Glutamatergic neuron (in vitro differentiated cells): ENCODE measurements at regions not wholly inside any gene's neighbourhood (a gene's known extent, or its start where the extent isn't known, plus 50 kb on each side); places are given as distances from the start of the nearest gene placed in this dataset.

Experiments used
- DNase-seq: peaks from one replicate; pipeline ENCODE4 v3.0.0; 2022
- H3K27ac Mint-ChIP-seq: one replicate; pipeline ENCODE4 v1.8.0; 2020; ENCODE audit warnings: mild to moderate bottlenecking, mixed read lengths, inconsistent platforms; ENCODE audit not compliant: unreplicated experiment
- H3K27me3 Mint-ChIP-seq: one replicate; pipeline ENCODE4 v1.8.0; 2020; ENCODE audit warnings: mild to moderate bottlenecking, moderate library complexity, mixed read lengths, inconsistent platforms; ENCODE audit not compliant: unreplicated experiment
- H3K36me3 Mint-ChIP-seq: one replicate; pipeline ENCODE4 v1.8.0; 2020; ENCODE audit warnings: mild to moderate bottlenecking, mixed read lengths, inconsistent platforms; ENCODE audit not compliant: unreplicated experiment
- H3K4me1 Mint-ChIP-seq: one replicate; pipeline ENCODE4 v1.8.0; 2020; ENCODE audit warnings: mild to moderate bottlenecking, low read depth, mixed read lengths, inconsistent platforms; ENCODE audit not compliant: unreplicated experiment
- H3K4me3 Mint-ChIP-seq: one replicate; pipeline ENCODE4 v1.8.0; 2020; ENCODE audit warnings: mild to moderate bottlenecking, mixed read lengths, inconsistent platforms; ENCODE audit not compliant: unreplicated experiment
- H3K9me3 Mint-ChIP-seq: one replicate; pipeline ENCODE4 v1.8.0; 2020; ENCODE audit warnings: mild to moderate bottlenecking, moderate library complexity, mixed read lengths, inconsistent platforms; ENCODE audit not compliant: unreplicated experiment
- TF ChIP-seq, protein P1 (sequence below): fragments of 200-600 bp; sonication (generic); IDR thresholded peaks from one replicate; pipeline ENCODE4 v1.5.0; 2021; ENCODE audit not compliant: partially characterized antibody, unreplicated experiment

DNA sequence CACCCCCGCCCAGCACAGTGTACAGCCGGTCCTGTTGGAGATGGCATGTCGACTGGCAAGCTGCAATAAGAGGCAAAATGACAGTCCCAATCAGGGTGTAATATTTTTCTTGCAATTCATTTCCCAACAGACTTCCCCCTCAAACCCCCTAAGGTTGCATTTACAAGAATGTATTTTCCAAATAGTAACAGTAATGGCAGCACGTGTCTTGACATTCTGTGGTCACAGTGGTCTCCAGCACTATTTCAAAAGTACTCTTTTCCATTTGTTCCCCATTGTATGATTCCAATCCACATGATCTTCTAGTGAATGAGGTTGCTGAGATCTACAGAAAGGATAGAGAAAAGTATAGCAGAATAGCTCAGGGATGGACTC, 97.8 kb upstream of the CARMIL1 start:
- H3K27ac Mint-ChIP-seq: no peak overlapping the region
- DNase-seq: no peak
- no peak overlapping the region for H3K4me3 Mint-ChIP-seq
- TF ChIP-seq, protein P1, sequence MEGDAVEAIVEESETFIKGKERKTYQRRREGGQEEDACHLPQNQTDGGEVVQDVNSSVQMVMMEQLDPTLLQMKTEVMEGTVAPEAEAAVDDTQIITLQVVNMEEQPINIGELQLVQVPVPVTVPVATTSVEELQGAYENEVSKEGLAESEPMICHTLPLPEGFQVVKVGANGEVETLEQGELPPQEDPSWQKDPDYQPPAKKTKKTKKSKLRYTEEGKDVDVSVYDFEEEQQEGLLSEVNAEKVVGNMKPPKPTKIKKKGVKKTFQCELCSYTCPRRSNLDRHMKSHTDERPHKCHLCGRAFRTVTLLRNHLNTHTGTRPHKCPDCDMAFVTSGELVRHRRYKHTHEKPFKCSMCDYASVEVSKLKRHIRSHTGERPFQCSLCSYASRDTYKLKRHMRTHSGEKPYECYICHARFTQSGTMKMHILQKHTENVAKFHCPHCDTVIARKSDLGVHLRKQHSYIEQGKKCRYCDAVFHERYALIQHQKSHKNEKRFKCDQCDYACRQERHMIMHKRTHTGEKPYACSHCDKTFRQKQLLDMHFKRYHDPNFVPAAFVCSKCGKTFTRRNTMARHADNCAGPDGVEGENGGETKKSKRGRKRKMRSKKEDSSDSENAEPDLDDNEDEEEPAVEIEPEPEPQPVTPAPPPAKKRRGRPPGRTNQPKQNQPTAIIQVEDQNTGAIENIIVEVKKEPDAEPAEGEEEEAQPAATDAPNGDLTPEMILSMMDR: no peak
- H3K36me3 Mint-ChIP-seq: no peaks in the 10 kb centered on the region
- H3K9me3 Mint-ChIP-seq: no peaks in the 10 kb centered on the region
- H3K4me1 Mint-ChIP-seq: no peaks in the 10 kb centered on the region
- peaks cover 7% of the 10 kb centered on the region for H3K27me3 Mint-ChIP-seq

DNA sequence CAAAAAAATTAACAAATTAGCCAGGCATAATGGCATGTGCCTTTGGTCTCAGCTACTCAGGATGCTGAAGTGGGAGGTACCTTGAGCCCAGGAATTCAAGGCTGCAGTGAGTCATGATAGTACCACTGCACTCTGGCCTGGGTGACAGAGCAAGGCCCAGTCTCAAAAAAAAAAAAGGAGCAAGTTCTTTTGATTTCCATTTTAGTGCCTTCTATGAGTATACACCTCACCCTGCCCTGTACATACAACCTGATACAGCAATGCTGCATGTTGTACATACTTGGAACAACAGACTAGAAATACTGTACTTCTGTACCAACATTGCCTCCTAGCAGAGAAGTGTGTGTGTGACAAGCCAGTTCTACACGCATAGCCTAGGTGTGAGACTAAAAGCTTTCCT, 97.3 kb upstream of the CARMIL1 start:
- TF ChIP-seq, protein P1: no peak
- DNase-seq: no peak
- Mint-ChIP-seq H3K27ac (no peak overlapping the region), H3K4me3 (no peak overlapping the region), H3K4me1 (no peaks in the 10 kb centered on the region), H3K9me3 (no peaks in the 10 kb centered on the region), H3K36me3 (no peaks in the 10 kb centered on the region), H3K27me3 (peaks cover 7% of the 10 kb centered on the region)

DNA sequence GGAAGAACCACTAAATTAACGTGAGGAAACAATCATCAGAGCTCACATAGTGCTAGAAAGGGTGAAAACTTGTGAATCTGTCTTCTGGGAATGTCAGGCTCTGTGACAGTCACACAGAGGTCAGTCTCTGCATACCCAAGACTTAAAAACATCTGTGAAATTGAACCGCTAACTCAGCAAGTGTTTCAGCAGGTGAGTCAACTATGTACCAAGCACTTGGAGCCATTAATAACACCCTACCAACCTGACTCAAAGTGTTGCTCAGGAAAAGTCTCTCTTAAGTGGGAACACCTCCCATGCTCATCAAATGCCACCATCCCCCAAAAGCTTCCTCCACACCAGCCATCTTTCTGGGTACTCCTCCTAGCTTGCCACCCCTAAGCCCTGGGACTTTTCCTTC, 92.3 kb upstream of the CARMIL1 start:
- TF ChIP-seq, protein P1: no peak
- Mint-ChIP-seq H3K9me3 (no peaks in the 10 kb centered on the region), H3K27me3 (peaks cover 3% of the 10 kb centered on the region), H3K36me3 (no peaks in the 10 kb centered on the region), H3K4me1 (no peaks in the 10 kb centered on the region), H3K4me3 (no peak overlapping the region), H3K27ac (no peak overlapping the region)
- DNase-seq: no peak

DNA sequence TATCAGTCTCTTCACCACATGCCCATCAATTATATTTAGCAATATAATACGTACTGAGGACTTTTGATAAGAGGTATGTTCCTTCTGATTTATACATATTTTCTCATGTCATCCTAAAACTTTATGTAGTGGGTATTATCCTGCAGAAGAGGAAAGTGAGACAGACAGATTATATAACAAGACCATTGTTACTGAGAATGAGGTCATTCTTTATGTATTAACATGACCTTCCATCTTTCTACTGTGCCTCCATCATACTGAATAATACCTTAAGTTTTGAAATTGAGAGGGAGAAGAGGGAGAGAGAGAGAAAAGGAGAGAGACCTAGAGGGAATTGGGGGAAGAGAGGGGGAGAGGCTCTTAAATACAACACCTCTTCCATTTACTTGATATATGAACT, 90.9 kb upstream of the CARMIL1 start:
- TF ChIP-seq, protein P1: no peak
- no peaks in the 10 kb centered on the region for H3K4me1 Mint-ChIP-seq
- no peak overlapping the region for H3K27ac Mint-ChIP-seq
- DNase-seq: no peak
- H3K27me3 Mint-ChIP-seq: peaks cover 2% of the 10 kb centered on the region
- no peaks in the 10 kb centered on the region for H3K36me3 Mint-ChIP-seq
- no peaks in the 10 kb centered on the region for H3K9me3 Mint-ChIP-seq
- H3K4me3 Mint-ChIP-seq: no peak overlapping the region

DNA sequence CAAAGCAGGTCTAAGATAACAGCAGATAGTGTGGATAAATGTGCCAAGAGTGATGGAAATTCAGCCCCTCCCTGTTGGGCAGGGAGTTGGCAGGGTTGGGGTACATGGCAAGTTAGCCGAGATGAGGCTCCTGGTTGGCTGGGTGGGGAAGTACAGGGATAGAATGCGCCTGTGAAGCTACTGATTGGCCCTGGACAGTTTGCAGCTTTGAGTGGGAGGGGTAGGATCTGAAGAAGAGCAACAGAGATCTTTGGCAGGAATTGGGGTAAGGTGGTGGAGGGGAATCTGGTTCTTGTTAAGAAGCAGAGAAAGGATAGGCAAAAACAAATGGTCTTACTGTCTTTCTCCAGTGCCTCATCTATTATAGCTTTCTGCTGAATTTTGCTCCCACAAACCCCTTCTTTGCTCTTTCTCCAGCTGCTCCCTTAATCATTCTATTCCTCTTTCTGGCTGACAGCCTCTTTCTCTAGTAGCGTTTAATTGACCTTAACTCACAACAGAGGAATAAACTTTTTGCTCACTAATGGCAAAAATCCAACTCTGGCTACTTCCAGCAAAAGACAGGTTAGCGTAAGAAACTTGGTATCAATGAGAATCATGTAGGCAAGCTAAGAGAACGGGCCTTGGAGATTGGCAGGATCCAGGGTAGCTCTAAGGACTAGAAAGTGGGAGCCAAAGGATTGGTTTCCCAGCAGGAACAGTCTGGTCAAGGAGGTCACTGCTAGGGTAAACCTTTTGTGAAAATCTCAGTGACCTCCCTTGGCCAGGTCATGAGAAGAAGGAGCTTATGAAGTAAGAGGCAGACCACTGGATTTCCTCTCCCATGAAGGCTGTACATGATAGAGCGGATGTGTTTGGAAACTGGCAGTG, 86.3 kb upstream of the CARMIL1 start:
- Mint-ChIP-seq H3K9me3 (no peaks in the 10 kb centered on the region), H3K36me3 (no peaks in the 10 kb centered on the region), H3K4me3 (no peak overlapping the region), H3K4me1 (no peaks in the 10 kb centered on the region), H3K27ac (no peak overlapping the region), H3K27me3 (no peaks in the 10 kb centered on the region)
- no peak for DNase-seq
- TF ChIP-seq, protein P1: no peak
